Activated naive CD4-positive, alpha-beta T cell treated with anti-CD3 and anti-CD28 coated beads, Interleukin-2, amount 50 U/mL, for 24 hours (primary cell): ENCODE measurements at regions not wholly inside any gene's neighbourhood (a gene's known extent, or its start where the extent isn't known, plus 50 kb on each side); places are given as distances from the start of the nearest gene placed in this dataset.

ENCODE experiments used
- H3K27ac Mint-ChIP-seq: one replicate; pipeline ENCODE4 v1.8.0; 2021; ENCODE audit warnings: mild to moderate bottlenecking, mixed read lengths
- H3K27me3 Mint-ChIP-seq: one replicate; pipeline ENCODE4 v1.8.0; 2021; ENCODE audit warnings: mixed read lengths
- H3K36me3 Mint-ChIP-seq: one replicate; pipeline ENCODE4 v1.8.0; 2021; ENCODE audit warnings: mixed read lengths
- H3K4me1 Mint-ChIP-seq: one replicate; pipeline ENCODE4 v1.8.0; 2021; ENCODE audit warnings: mixed read lengths
- H3K4me3 Mint-ChIP-seq: one replicate; pipeline ENCODE4 v1.8.0; 2021; ENCODE audit warnings: mild to moderate bottlenecking, mixed read lengths
- H3K9me3 Mint-ChIP-seq: one replicate; pipeline ENCODE4 v1.8.0; 2021; ENCODE audit warnings: mixed read lengths

DNA sequence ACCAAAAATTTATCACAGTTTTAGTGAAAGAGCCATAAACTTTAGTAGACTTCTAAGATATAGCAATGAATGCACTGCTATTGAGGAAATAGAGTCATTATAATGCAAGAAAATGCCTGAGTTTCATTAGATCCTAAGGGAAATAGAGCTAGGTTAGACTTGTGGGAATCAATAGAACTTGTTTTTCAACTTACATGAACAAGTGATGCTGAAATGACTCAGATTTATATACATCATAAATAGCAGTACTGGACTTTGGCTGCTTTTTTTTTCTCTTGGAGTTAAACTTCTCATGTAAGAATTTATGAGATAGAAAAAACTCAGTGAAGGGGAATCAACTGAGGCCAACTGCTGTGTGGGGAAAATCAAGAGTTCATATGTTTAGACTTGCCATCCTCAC is 216.5 kb upstream of the AADAT start:
- no peaks in the 10 kb centered on the region for H3K27me3 Mint-ChIP-seq
- H3K4me1 Mint-ChIP-seq = no peaks in the 10 kb centered on the region
- no peak overlapping the region for H3K4me3 Mint-ChIP-seq
- H3K9me3 Mint-ChIP-seq = no peaks in the 10 kb centered on the region
- H3K27ac Mint-ChIP-seq = no peak overlapping the region
- H3K36me3 Mint-ChIP-seq = no peaks in the 10 kb centered on the region

DNA sequence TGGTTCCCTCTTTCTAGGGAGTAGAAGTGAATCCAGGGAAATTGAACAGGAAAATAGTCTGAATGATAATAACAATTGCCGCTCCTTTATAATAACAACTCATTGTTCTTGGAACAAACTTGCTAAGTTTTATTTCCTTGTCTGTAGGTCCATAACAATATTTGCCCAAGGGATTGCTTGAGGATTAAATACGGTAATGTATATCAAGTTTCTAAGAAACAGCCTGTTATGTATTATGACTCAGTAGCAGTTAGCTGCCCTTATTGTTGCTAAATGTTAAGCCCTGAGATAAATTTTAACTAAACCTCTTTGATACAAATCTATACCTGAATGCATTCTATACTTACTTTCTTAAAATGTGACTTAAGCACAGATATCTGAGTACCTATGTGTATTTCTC is 215.9 kb upstream of the AADAT start:
- Mint-ChIP-seq H3K4me1 (no peaks in the 10 kb centered on the region), H3K27ac (no peak overlapping the region), H3K9me3 (no peaks in the 10 kb centered on the region), H3K36me3 (no peaks in the 10 kb centered on the region), H3K27me3 (no peaks in the 10 kb centered on the region), H3K4me3 (no peak overlapping the region)

DNA sequence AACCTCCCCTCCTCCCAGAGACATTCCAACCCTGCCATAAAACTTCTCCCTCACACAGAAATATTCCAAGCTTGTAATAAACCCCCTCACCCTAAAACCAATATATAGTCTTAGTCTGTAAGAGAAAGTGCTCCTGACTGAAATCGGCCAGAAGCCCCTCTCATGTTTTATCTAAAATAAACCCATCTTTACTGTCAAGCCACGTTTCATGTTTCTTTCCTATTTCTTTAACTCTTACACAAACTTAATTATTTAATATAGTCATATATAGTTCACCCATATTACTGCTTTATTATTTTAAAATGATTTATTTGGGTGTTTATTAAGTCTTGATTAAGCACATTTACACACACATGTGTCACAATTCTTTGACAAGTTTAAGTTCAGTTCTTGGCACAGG is 191.3 kb upstream of the AADAT start:
- no peaks in the 10 kb centered on the region for H3K4me1 Mint-ChIP-seq
- no peak overlapping the region for H3K27ac Mint-ChIP-seq
- H3K27me3 Mint-ChIP-seq = no peaks in the 10 kb centered on the region
- H3K4me3 Mint-ChIP-seq = no peak overlapping the region
- no peaks in the 10 kb centered on the region for H3K36me3 Mint-ChIP-seq
- H3K9me3 Mint-ChIP-seq = no peaks in the 10 kb centered on the region

GRCh38 chr4:170278460-170278859 is 188.7 kb upstream of the AADAT start:
- Mint-ChIP-seq H3K36me3 (no peaks in the 10 kb centered on the region), H3K27ac (no peak overlapping the region), H3K4me3 (no peak overlapping the region), H3K4me1 (no peaks in the 10 kb centered on the region), H3K9me3 (no peaks in the 10 kb centered on the region), H3K27me3 (no peaks in the 10 kb centered on the region)

- Mint-ChIP-seq H3K9me3 (no peaks in the 10 kb centered on the region), H3K27ac (no peak overlapping the region), H3K36me3 (no peaks in the 10 kb centered on the region), H3K27me3 (no peaks in the 10 kb centered on the region), H3K4me1 (no peaks in the 10 kb centered on the region), H3K4me3 (no peak overlapping the region)
These were observed 184.9 kb upstream of the AADAT start for GRCh38 chr4:170274616-170275015.

- no peak overlapping the region for H3K4me3 Mint-ChIP-seq
- no peaks in the 10 kb centered on the region for H3K27me3 Mint-ChIP-seq
- H3K4me1 Mint-ChIP-seq = no peaks in the 10 kb centered on the region
- H3K27ac Mint-ChIP-seq = no peak overlapping the region
- H3K9me3 Mint-ChIP-seq = no peaks in the 10 kb centered on the region
- no peaks in the 10 kb centered on the region for H3K36me3 Mint-ChIP-seq
These were observed 183.2 kb upstream of the AADAT start for GRCh38 chr4:170272959-170273358.

DNA sequence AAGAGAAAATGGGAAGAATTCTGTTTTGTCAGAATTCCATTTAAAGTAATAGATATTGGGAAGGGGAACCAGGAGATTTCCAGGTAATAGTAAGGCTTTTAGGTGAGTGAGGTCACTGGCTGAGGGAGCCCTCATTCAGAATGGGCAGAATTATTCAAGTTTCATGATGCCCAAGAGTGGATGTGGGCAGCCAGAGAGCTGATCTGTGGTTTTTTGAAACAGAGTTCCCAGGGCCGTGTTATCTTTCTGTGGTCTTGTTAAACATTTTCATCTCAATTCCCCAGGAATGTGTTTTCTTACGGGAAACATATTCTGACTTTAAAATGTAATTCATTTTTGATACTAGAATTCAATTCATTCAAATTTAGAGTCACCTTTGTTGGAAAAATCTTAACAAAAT is 182.0 kb upstream of the AADAT start:
- H3K27me3 Mint-ChIP-seq = no peaks in the 10 kb centered on the region

DNA sequence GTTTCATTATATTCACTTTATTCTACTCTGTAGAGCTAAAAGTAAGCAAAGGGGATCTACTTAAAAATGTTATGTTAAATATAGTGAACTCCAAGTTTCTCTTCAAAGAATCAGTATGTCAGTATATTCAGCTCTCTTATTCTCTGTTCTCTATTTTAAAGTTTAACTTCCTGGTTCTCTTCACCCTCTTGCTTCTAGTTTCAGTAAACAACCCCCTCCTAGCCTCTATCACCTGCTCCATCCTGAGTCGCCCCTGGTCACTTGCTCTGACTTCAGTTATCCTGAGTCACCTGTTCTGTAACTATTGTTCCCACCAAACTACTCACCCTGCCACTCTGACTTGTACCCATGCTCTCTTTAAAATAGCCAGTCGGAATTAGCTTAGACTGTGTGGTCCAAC is 180.9 kb upstream of the AADAT start:
- H3K4me1 Mint-ChIP-seq = no peaks in the 10 kb centered on the region
- no peaks in the 10 kb centered on the region for H3K36me3 Mint-ChIP-seq
- no peak overlapping the region for H3K27ac Mint-ChIP-seq
- H3K4me3 Mint-ChIP-seq = no peak overlapping the region
- no peaks in the 10 kb centered on the region for H3K27me3 Mint-ChIP-seq
- H3K9me3 Mint-ChIP-seq = no peaks in the 10 kb centered on the region

More for the DNA sequence above, 182.0 kb upstream of the AADAT start:
- Mint-ChIP-seq H3K27ac (no peak overlapping the region), H3K9me3 (no peaks in the 10 kb centered on the region), H3K36me3 (no peaks in the 10 kb centered on the region), H3K4me3 (no peak overlapping the region), H3K4me1 (no peaks in the 10 kb centered on the region)

GRCh38 chr4:170269950-170270349 is 180.2 kb upstream of the AADAT start:
- H3K4me1 Mint-ChIP-seq = no peaks in the 10 kb centered on the region
- no peaks in the 10 kb centered on the region for H3K9me3 Mint-ChIP-seq
- no peak overlapping the region for H3K4me3 Mint-ChIP-seq
- no peaks in the 10 kb centered on the region for H3K27me3 Mint-ChIP-seq
- H3K27ac Mint-ChIP-seq = no peak overlapping the region
- no peaks in the 10 kb centered on the region for H3K36me3 Mint-ChIP-seq

- Mint-ChIP-seq H3K36me3 (no peaks in the 10 kb centered on the region), H3K4me1 (no peaks in the 10 kb centered on the region), H3K27me3 (no peaks in the 10 kb centered on the region), H3K9me3 (no peaks in the 10 kb centered on the region), H3K4me3 (no peak overlapping the region), H3K27ac (no peak overlapping the region)
These were observed 169.9 kb upstream of the AADAT start for GRCh38 chr4:170259631-170260153.

DNA sequence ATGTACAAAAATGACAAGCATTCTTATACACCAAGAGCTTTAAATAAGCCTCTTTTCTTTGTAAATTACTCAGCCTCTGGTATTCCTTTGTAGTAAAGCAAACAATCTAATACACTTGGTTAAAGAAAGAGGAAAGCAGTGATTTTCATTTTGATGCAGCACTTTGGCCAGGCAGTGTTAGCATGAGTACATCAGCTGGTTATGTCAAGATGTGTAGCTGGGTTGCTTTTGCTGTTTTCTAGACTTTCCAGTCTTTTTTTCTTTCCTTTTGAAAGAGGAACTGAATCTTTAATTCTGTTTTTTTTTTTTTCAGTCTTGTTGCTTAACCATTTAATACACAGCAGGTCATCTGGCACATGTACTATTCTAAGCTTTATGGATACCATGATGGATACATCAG is 167.1 kb upstream of the AADAT start:
- Mint-ChIP-seq H3K4me1 (no peaks in the 10 kb centered on the region), H3K4me3 (no peak overlapping the region), H3K36me3 (no peaks in the 10 kb centered on the region), H3K27me3 (no peaks in the 10 kb centered on the region), H3K9me3 (no peaks in the 10 kb centered on the region), H3K27ac (no peak overlapping the region)

GRCh38 chr4:170248576-170248975 is 158.8 kb upstream of the AADAT start:
- Mint-ChIP-seq H3K36me3 (no peaks in the 10 kb centered on the region), H3K27ac (no peak overlapping the region), H3K4me1 (no peaks in the 10 kb centered on the region), H3K27me3 (no peaks in the 10 kb centered on the region), H3K4me3 (no peak overlapping the region), H3K9me3 (no peaks in the 10 kb centered on the region)

- Mint-ChIP-seq H3K4me1 (no peaks in the 10 kb centered on the region), H3K27me3 (no peaks in the 10 kb centered on the region), H3K36me3 (no peaks in the 10 kb centered on the region), H3K4me3 (no peak overlapping the region), H3K27ac (no peak overlapping the region), H3K9me3 (no peaks in the 10 kb centered on the region)
These were observed 158.3 kb upstream of the AADAT start for GRCh38 chr4:170248029-170248428.

DNA sequence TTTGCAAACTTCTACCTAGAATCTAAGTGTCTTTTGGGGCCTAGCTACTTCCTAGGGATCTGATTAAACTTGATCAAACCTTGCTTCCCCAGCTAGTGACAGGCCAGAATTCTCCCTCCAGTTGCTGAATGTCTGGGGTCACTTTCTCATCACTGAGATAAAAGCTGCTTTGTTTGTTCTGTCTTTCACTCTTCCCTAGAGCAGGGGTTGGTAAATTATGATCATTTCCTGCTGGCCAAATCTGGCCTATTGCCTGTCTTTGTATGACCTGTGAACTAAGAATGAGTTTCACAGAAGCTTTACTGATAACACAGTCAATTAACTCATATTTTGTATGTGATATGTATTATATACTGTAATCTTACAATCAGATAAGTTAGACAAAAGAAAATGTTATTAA is 157.8 kb upstream of the AADAT start:
- H3K27me3 Mint-ChIP-seq = no peaks in the 10 kb centered on the region
- no peaks in the 10 kb centered on the region for H3K9me3 Mint-ChIP-seq
- no peak overlapping the region for H3K4me3 Mint-ChIP-seq
- H3K4me1 Mint-ChIP-seq = no peaks in the 10 kb centered on the region
- no peak overlapping the region for H3K27ac Mint-ChIP-seq
- H3K36me3 Mint-ChIP-seq = no peaks in the 10 kb centered on the region

GRCh38 chr4:170243662-170244288 is 154.0 kb upstream of the AADAT start:
- Mint-ChIP-seq H3K27ac (no peak overlapping the region), H3K36me3 (no peaks in the 10 kb centered on the region), H3K9me3 (no peaks in the 10 kb centered on the region), H3K4me1 (no peaks in the 10 kb centered on the region), H3K4me3 (no peak overlapping the region), H3K27me3 (peaks cover 1% of the 10 kb centered on the region)

GRCh38 chr4:170242471-170242870 is 152.7 kb upstream of the AADAT start:
- Mint-ChIP-seq H3K4me3 (no peak overlapping the region), H3K9me3 (no peaks in the 10 kb centered on the region), H3K36me3 (no peaks in the 10 kb centered on the region), H3K4me1 (no peaks in the 10 kb centered on the region), H3K27ac (no peak overlapping the region), H3K27me3 (peaks cover 1% of the 10 kb centered on the region)

DNA sequence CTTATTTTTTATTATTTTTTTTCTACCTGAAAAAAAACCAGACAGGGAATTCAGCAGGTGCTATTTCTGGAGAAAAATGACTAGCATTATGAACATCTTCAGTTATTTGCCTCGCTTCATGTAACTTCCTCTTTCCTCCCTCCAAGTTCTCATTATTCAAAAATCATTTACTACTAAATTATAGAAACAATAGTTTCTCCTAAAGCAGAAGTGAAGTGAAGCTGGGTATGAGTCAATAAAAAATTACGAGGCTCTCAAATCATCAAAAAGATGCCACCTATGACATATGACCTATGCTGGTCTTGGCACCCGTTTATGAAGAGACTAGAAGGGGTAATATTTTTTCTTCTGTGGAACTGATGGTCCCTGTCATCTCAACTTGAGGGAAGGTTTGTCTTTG is 145.0 kb upstream of the AADAT start:
- H3K27me3 Mint-ChIP-seq = no peaks in the 10 kb centered on the region

More for the DNA sequence above, 145.0 kb upstream of the AADAT start:
- H3K27ac Mint-ChIP-seq = no peak overlapping the region
- H3K4me3 Mint-ChIP-seq = no peak overlapping the region
- H3K9me3 Mint-ChIP-seq = no peaks in the 10 kb centered on the region
- H3K36me3 Mint-ChIP-seq = no peaks in the 10 kb centered on the region
- H3K4me1 Mint-ChIP-seq = no peaks in the 10 kb centered on the region
